NCI-H128 (cell line): ENCODE measurements at regions not wholly inside any gene's neighbourhood (a gene's known extent, or its start where the extent isn't known, plus 50 kb on each side); places are given as distances from the start of the nearest gene placed in this dataset.
"Not testable (repeated sequence)": the region's sequence is repeated elsewhere in the genome, so short reads cannot be mapped to it uniquely, and the experiment has no call there.

Source experiments
- DNase-seq: peaks from one replicate; lab custom pipeline; 2025; ENCODE audit not compliant: unreplicated experiment; lab: John Stamatoyannopoulos, UW

GRCh38 chr5:27818888-27819287 is 780.5 kb upstream of the CDH9 start:
- DNase-seq, result no peak

GRCh38 chr5:27814983-27815382 is 776.6 kb upstream of the CDH9 start:
- DNase-seq, result no peak

- no peak for DNase-seq
Measured at GRCh38 chr5:27814286-27814685, 775.9 kb upstream of the CDH9 start.

GRCh38 chr5:27810458-27810857 is 772.1 kb upstream of the CDH9 start:
- no peak for DNase-seq

- no peak for DNase-seq
Measured at GRCh38 chr5:27797220-27797619, 758.8 kb upstream of the CDH9 start.

- no peak for DNase-seq
Measured at GRCh38 chr5:27788184-27788583, 749.8 kb upstream of the CDH9 start.

GRCh38 chr5:27784317-27784716 is 745.9 kb upstream of the CDH9 start:
- DNase-seq, result no peak

GRCh38 chr5:27778121-27778520 is 739.7 kb upstream of the CDH9 start:
- no peak for DNase-seq

GRCh38 chr5:27773636-27774035 is 735.2 kb upstream of the CDH9 start:
- DNase-seq, result no peak

- no peak for DNase-seq
Measured at GRCh38 chr5:27773166-27773565, 734.8 kb upstream of the CDH9 start.

- DNase-seq, result no peak
Measured at GRCh38 chr5:27769748-27770402, 731.5 kb upstream of the CDH9 start.

- DNase-seq, result no peak
Measured at GRCh38 chr5:27748847-27749246, 710.5 kb upstream of the CDH9 start.

- DNase-seq, result not testable (repeated sequence)
Measured at GRCh38 chr5:27743383-27743979, 705.1 kb upstream of the CDH9 start.

GRCh38 chr5:27742805-27743204 is 704.4 kb upstream of the CDH9 start:
- no peak for DNase-seq

GRCh38 chr5:27734838-27735237 is 696.5 kb upstream of the CDH9 start:
- no peak for DNase-seq

- DNase-seq, result no peak
Measured at GRCh38 chr5:27733237-27733636, 694.9 kb upstream of the CDH9 start.

- DNase-seq, result no peak
Measured at GRCh38 chr5:27727254-27727653, 688.9 kb upstream of the CDH9 start.

- no peak for DNase-seq
Measured at GRCh38 chr5:27722337-27722736, 684.0 kb upstream of the CDH9 start.

GRCh38 chr5:27708534-27708933 is 670.1 kb upstream of the CDH9 start:
- no peak for DNase-seq

GRCh38 chr5:27706832-27707231 is 668.4 kb upstream of the CDH9 start:
- no peak for DNase-seq

- no peak for DNase-seq
Measured at GRCh38 chr5:27705661-27706060, 667.3 kb upstream of the CDH9 start.

GRCh38 chr5:27701931-27702903 is 663.8 kb upstream of the CDH9 start:
- DNase-seq, result no peak
